Jurkat, Clone E6-1 (cell line): ENCODE measurements at regions not wholly inside any gene's neighbourhood (a gene's known extent, or its start where the extent isn't known, plus 50 kb on each side); places are given as distances from the start of the nearest gene placed in this dataset.
"Not testable (repeated sequence)": the region's sequence is repeated elsewhere in the genome, so short reads cannot be mapped to it uniquely, and the experiment has no call there.

ENCODE experiments used
- DNase-seq: peaks from one replicate; pipeline ENCODE4 v3.0.0-alpha.2; 2011; ENCODE audit warnings: low read depth, low spot score
- H3K4me3 ChIP-seq: 2 replicates; pipeline ENCODE4 v1.5.1; 2011; ENCODE audit warnings: mild to moderate bottlenecking, low read length, control low read depth, moderate library complexity

- no peak for DNase-seq
Measured at GRCh38 chr7:92934096-92934495, 97.7 kb upstream of the CDK6 start.

GRCh38 chr7:92932450-92932849 is 96.1 kb upstream of the CDK6 start:
- H3K4me3 ChIP-seq: no peak overlapping the region
- DNase-seq: no peak

More at GRCh38 chr7:92934096-92934495, 97.7 kb upstream of the CDK6 start:
- no peak overlapping the region for H3K4me3 ChIP-seq

GRCh38 chr7:92930404-92930803 is 94.0 kb upstream of the CDK6 start:
- no peak for DNase-seq
- no peak overlapping the region for H3K4me3 ChIP-seq

- no peak overlapping the region for H3K4me3 ChIP-seq
- DNase-seq: no peak
Measured at GRCh38 chr7:92926697-92927044, 90.3 kb upstream of the CDK6 start.

GRCh38 chr7:92925876-92926696 is 89.7 kb upstream of the CDK6 start:
- no peak for DNase-seq
- H3K4me3 ChIP-seq: no peak overlapping the region

- DNase-seq: no peak
- H3K4me3 ChIP-seq: no peak overlapping the region
Measured at GRCh38 chr7:92924800-92925199, 88.4 kb upstream of the CDK6 start.

GRCh38 chr7:92917230-92917629 is 80.9 kb upstream of the CDK6 start:
- DNase-seq: no peak
- no peak overlapping the region for H3K4me3 ChIP-seq

- H3K4me3 ChIP-seq: no peak overlapping the region
- no peak for DNase-seq
Measured at GRCh38 chr7:92916770-92917224, 80.4 kb upstream of the CDK6 start.

- H3K4me3 ChIP-seq: no peak overlapping the region
- DNase-seq: no peak
Measured at GRCh38 chr7:92915348-92915747, 79.0 kb upstream of the CDK6 start.

GRCh38 chr7:92914645-92915044 is 78.3 kb upstream of the CDK6 start:
- DNase-seq: no peak
- no peak overlapping the region for H3K4me3 ChIP-seq

GRCh38 chr7:92913849-92914248 is 77.5 kb upstream of the CDK6 start:
- no peak for DNase-seq
- no peak overlapping the region for H3K4me3 ChIP-seq

GRCh38 chr7:92910976-92911375 is 74.6 kb upstream of the CDK6 start:
- no peak overlapping the region for H3K4me3 ChIP-seq
- no peak for DNase-seq

- H3K4me3 ChIP-seq: no peak overlapping the region
- DNase-seq: no peak
Measured at GRCh38 chr7:92909686-92910475, 73.5 kb upstream of the CDK6 start.

- H3K4me3 ChIP-seq: no peak overlapping the region
- DNase-seq: peak; percentile 88
Measured at GRCh38 chr7:92904244-92905131, 68.1 kb upstream of the CDK6 start.

GRCh38 chr7:92898798-92899197 is 62.4 kb upstream of the CDK6 start:
- DNase-seq: no peak
- no peak overlapping the region for H3K4me3 ChIP-seq

GRCh38 chr7:92894857-92895256 is 58.5 kb upstream of the CDK6 start:
- H3K4me3 ChIP-seq: not testable (repeated sequence)

GRCh38 chr7:92889081-92889480 is 52.7 kb upstream of the CDK6 start:
- DNase-seq: no peak
- no peak overlapping the region for H3K4me3 ChIP-seq

More at GRCh38 chr7:92894857-92895256, 58.5 kb upstream of the CDK6 start:
- DNase-seq: not testable (repeated sequence)
